GM23338 (cell line): ENCODE measurements at regions not wholly inside any gene's neighbourhood (a gene's known extent, or its start where the extent isn't known, plus 50 kb on each side); places are given as distances from the start of the nearest gene placed in this dataset.

Source experiments
- ATAC-seq: fragments of 200-7000 bp; cut with Tn5 transposase; 3 replicates; pipeline ENCODE4 v1.9.1; 2020
- DNase-seq: peaks from one replicate; pipeline ENCODE4 v3.0.0-alpha.2; 2015; ENCODE audit warnings: low spot score
- H2AFZ ChIP-seq: fragments of 200-600 bp; sonication (generic); 2 replicates; pipeline ENCODE4 v1.8.0; 2016; ENCODE audit warnings: antibody characterized with exemption, mild to moderate bottlenecking, moderate library complexity
- H3F3A ChIP-seq: fragments of 200-600 bp; sonication (generic); replicated peaks from 2 replicates; pipeline ENCODE4 v1.8.0; 2017; ENCODE audit warnings: antibody characterized with exemption, mixed run types, low read depth
- H3K27ac ChIP-seq: fragments of 200-600 bp; sonication (generic); 2 replicates; pipeline ENCODE4 v1.6.1; 2016; ENCODE audit warnings: low read depth
- H3K27me3 ChIP-seq: fragments of 200-600 bp; sonication (generic); 2 replicates; pipeline ENCODE4 v1.8.0; 2016; ENCODE audit warnings: mild to moderate bottlenecking, mixed run types, moderate library complexity; ENCODE audit not compliant: insufficient read depth
- H3K36me3 ChIP-seq: fragments of 200-600 bp; sonication (generic); 2 replicates; pipeline ENCODE4 v1.8.0; 2016; ENCODE audit warnings: mild to moderate bottlenecking; ENCODE audit not compliant: insufficient read depth
- H3K4me1 ChIP-seq: fragments of 200-600 bp; sonication (generic); 2 replicates; pipeline ENCODE4 v1.8.0; 2016; ENCODE audit warnings: mild to moderate bottlenecking, moderate library complexity; ENCODE audit not compliant: insufficient read depth
- H3K4me2 ChIP-seq: fragments of 200-600 bp; sonication (generic); 2 replicates; pipeline ENCODE4 v1.7.1; 2017; ENCODE audit warnings: mixed run types
- H3K4me3 ChIP-seq: fragments of 200-600 bp; sonication (generic); 2 replicates; pipeline ENCODE4 v1.6.1; 2016; ENCODE audit warnings: mixed run types
- H3K79me2 ChIP-seq: fragments of 200-600 bp; sonication (generic); replicated peaks from 2 replicates; pipeline ENCODE4 v1.8.0; 2017; ENCODE audit warnings: mild to moderate bottlenecking; ENCODE audit not compliant: insufficient read depth
- H3K9me2 ChIP-seq: fragments of 200-600 bp; sonication (generic); 2 replicates; pipeline ENCODE4 v1.8.0; 2017; ENCODE audit not compliant: insufficient read depth
- H4K20me1 ChIP-seq: fragments of 200-600 bp; sonication (generic); replicated peaks from 2 replicates; pipeline ENCODE4 v1.8.0; 2017; ENCODE audit warnings: mild to moderate bottlenecking; ENCODE audit not compliant: insufficient read depth
- H3K27ac Mint-ChIP-seq: 2 replicates; pipeline ENCODE4 v1.8.0; 2020; ENCODE audit warnings: inconsistent platforms, mild to moderate bottlenecking, moderate library complexity, mixed read lengths
- H3K27me3 Mint-ChIP-seq: 3 replicates; pipeline ENCODE4 v1.8.0; 2022; ENCODE audit warnings: low read depth, mild to moderate bottlenecking, moderate library complexity, mixed read lengths, inconsistent platforms; ENCODE audit not compliant: insufficient read depth, poor library complexity
- H3K36me3 Mint-ChIP-seq: 3 replicates; pipeline ENCODE4 v1.8.0; 2021; ENCODE audit warnings: low read depth, mild to moderate bottlenecking, inconsistent platforms, moderate library complexity, mixed read lengths
- H3K4me1 Mint-ChIP-seq: 3 replicates; pipeline ENCODE4 v1.8.0; 2020; ENCODE audit warnings: mild to moderate bottlenecking, inconsistent platforms, mixed read lengths
- H3K4me3 Mint-ChIP-seq: 3 replicates; pipeline ENCODE4 v1.8.0; 2021; ENCODE audit warnings: moderate library complexity, mild to moderate bottlenecking, inconsistent platforms, mixed read lengths
- H3K9me3 Mint-ChIP-seq: 3 replicates; pipeline ENCODE4 v1.8.0; 2020; ENCODE audit warnings: moderate library complexity, mild to moderate bottlenecking, inconsistent platforms, mixed read lengths
- CREB1 ChIP-seq: fragments of 250-450 bp; sonication (Bioruptor Pico); IDR thresholded peaks from 2 replicates; pipeline ENCODE4 v1.5.0; 2020; ENCODE audit warnings: low read depth, mild to moderate bottlenecking, moderate library complexity
- EZH2phosphoT487 ChIP-seq: fragments of 200-600 bp; sonication (generic); IDR thresholded peaks from one replicate; pipeline ENCODE4 v1.8.1; 2018; ENCODE audit warnings: antibody characterized with exemption; ENCODE audit not compliant: unreplicated experiment
- JUNB ChIP-seq: IDR thresholded peaks from one replicate; pipeline ENCODE4 v1.6.1; 2016; ENCODE audit warnings: antibody characterized with exemption; ENCODE audit not compliant: unreplicated experiment
- NANOG ChIP-seq: IDR thresholded peaks from 2 replicates; pipeline ENCODE4 v1.6.1; 2016; ENCODE audit warnings: antibody characterized with exemption, borderline replicate concordance
- POLR2AphosphoS5 ChIP-seq: IDR thresholded peaks from 2 replicates; pipeline ENCODE4 v1.6.1; 2016; ENCODE audit warnings: antibody characterized with exemption, low read depth
- ZNF331 ChIP-seq: fragments of 250-450 bp; sonication (Bioruptor Pico); IDR thresholded peaks from 2 replicates; pipeline ENCODE4 v1.5.0; 2020; ENCODE audit warnings: low read depth, mild to moderate bottlenecking, moderate library complexity
- TF ChIP-seq, protein P1 (sequence below), 2 experiments: fragments of 200-600 bp in 1 of 2; sonication (generic) in 1 of 2; conservative IDR thresholded peaks; 2 replicates each; pipeline versions ENCODE4 v1.5.1 to v1.6.1; 2016 to 2017; ENCODE audit warnings: antibody characterized with exemption in 2 of 2, low read depth in 2 of 2, mild to moderate bottlenecking in 2 of 2, moderate library complexity in 1 of 2
- TF ChIP-seq, protein P2 (sequence below): IDR thresholded peaks from one replicate; pipeline ENCODE4 v1.6.1; 2018; ENCODE audit warnings: antibody characterized with exemption; ENCODE audit not compliant: unreplicated experiment
- TF ChIP-seq, protein P3 (sequence below): IDR thresholded peaks from 2 replicates; pipeline ENCODE4 v1.6.1; 2016; ENCODE audit warnings: antibody characterized with exemption
- TF ChIP-seq, protein P4 (sequence below): fragments of 250-450 bp; sonication (Bioruptor Pico); IDR thresholded peaks from 2 replicates; pipeline ENCODE4 v1.5.0; 2020; ENCODE audit warnings: mild to moderate bottlenecking, moderate library complexity

DNA sequence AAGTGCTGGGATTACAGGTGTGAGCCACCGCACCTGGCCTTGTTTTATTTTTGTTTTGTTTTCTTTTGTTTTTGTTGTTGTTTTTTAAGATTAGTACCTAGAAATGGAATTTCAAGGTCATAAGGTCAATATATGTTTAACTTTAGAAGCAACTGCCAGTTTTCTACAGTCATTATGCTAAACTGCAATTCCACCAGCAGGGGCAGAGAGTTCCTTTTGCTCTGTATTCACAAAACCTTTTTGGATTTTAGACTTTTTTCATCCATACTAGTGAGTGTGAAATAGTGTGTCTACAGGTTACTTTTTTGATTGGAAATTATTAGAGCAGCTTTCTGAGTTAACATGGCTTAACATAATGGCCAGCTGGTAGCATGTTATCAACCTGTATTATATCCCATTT is 580.6 kb downstream of the TRIML1 start:
- Mint-ChIP-seq H3K4me1 (no peaks in the 10 kb centered on the region), H3K9me3 (peaks cover 25% of the 10 kb centered on the region), H3K27me3 (no peaks in the 10 kb centered on the region), H3K27ac (no peak overlapping the region), H3K36me3 (peaks cover 13% of the 10 kb centered on the region), H3K4me3 (no peak overlapping the region)
- Histone ChIP-seq H2AFZ (no peak overlapping the region), H3K36me3 (no peaks in the 10 kb centered on the region), H3K4me2 (no peak overlapping the region), H3K79me2 (no peaks in the 10 kb centered on the region), H4K20me1 (no peaks in the 10 kb centered on the region), H3K27ac (no peak overlapping the region), H3F3A (no peaks in the 10 kb centered on the region), H3K27me3 (no peaks in the 10 kb centered on the region), H3K9me2 (no peaks in the 10 kb centered on the region), H3K4me3 (no peak overlapping the region), H3K4me1 (no peaks in the 10 kb centered on the region)
- TF ChIP-seq EZH2phosphoT487 (no peak), ZNF331 (CRISPR knock-in tag) (no peak)
- TF ChIP-seq, protein P1, sequence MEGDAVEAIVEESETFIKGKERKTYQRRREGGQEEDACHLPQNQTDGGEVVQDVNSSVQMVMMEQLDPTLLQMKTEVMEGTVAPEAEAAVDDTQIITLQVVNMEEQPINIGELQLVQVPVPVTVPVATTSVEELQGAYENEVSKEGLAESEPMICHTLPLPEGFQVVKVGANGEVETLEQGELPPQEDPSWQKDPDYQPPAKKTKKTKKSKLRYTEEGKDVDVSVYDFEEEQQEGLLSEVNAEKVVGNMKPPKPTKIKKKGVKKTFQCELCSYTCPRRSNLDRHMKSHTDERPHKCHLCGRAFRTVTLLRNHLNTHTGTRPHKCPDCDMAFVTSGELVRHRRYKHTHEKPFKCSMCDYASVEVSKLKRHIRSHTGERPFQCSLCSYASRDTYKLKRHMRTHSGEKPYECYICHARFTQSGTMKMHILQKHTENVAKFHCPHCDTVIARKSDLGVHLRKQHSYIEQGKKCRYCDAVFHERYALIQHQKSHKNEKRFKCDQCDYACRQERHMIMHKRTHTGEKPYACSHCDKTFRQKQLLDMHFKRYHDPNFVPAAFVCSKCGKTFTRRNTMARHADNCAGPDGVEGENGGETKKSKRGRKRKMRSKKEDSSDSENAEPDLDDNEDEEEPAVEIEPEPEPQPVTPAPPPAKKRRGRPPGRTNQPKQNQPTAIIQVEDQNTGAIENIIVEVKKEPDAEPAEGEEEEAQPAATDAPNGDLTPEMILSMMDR (conservative IDR thresholded peaks at IDR 0.05; ENCODE audit: low read depth in 2 of 2), result peak in 1 of 2 experiments; percentile 46; a peak in 2 of 4 replicates
- TF ChIP-seq, protein P2, sequence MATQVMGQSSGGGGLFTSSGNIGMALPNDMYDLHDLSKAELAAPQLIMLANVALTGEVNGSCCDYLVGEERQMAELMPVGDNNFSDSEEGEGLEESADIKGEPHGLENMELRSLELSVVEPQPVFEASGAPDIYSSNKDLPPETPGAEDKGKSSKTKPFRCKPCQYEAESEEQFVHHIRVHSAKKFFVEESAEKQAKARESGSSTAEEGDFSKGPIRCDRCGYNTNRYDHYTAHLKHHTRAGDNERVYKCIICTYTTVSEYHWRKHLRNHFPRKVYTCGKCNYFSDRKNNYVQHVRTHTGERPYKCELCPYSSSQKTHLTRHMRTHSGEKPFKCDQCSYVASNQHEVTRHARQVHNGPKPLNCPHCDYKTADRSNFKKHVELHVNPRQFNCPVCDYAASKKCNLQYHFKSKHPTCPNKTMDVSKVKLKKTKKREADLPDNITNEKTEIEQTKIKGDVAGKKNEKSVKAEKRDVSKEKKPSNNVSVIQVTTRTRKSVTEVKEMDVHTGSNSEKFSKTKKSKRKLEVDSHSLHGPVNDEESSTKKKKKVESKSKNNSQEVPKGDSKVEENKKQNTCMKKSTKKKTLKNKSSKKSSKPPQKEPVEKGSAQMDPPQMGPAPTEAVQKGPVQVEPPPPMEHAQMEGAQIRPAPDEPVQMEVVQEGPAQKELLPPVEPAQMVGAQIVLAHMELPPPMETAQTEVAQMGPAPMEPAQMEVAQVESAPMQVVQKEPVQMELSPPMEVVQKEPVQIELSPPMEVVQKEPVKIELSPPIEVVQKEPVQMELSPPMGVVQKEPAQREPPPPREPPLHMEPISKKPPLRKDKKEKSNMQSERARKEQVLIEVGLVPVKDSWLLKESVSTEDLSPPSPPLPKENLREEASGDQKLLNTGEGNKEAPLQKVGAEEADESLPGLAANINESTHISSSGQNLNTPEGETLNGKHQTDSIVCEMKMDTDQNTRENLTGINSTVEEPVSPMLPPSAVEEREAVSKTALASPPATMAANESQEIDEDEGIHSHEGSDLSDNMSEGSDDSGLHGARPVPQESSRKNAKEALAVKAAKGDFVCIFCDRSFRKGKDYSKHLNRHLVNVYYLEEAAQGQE, result no peak
- TF ChIP-seq, protein P3, sequence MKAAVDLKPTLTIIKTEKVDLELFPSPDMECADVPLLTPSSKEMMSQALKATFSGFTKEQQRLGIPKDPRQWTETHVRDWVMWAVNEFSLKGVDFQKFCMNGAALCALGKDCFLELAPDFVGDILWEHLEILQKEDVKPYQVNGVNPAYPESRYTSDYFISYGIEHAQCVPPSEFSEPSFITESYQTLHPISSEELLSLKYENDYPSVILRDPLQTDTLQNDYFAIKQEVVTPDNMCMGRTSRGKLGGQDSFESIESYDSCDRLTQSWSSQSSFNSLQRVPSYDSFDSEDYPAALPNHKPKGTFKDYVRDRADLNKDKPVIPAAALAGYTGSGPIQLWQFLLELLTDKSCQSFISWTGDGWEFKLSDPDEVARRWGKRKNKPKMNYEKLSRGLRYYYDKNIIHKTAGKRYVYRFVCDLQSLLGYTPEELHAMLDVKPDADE, result no peak
- DNase-seq, result peak; percentile 7
- no peak for ATAC-seq

DNA sequence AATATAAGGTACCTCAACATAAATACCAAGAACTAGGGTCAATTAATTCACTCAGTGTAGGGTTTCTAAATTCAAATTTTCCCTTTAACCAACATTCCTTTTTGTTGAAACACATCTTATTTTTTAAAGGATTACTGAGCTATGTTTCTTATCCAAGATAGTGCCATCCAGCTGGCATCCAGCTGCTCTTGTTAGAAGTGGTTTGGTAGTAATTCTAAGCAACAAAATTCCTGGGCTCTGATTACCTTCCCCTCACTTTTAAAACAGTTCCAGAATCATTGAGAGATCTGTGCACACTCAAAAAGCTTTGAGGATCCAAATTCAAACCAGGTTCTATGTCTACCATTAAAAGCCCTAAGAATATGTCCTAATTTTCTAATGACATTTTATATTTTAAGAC is 583.7 kb downstream of the TRIML1 start:
- ATAC-seq, result no peak
- Mint-ChIP-seq H3K27ac (no peak overlapping the region), H3K4me1 (no peaks in the 10 kb centered on the region), H3K27me3 (no peaks in the 10 kb centered on the region), H3K36me3 (peaks cover 13% of the 10 kb centered on the region), H3K9me3 (peaks cover 25% of the 10 kb centered on the region), H3K4me3 (no peak overlapping the region)
- no peaks in the 10 kb centered on the region for H3K36me3 ChIP-seq
- H3K27ac ChIP-seq, result no peak overlapping the region
- no peak overlapping the region for H3K4me3 ChIP-seq
- no peaks in the 10 kb centered on the region for H3K4me1 ChIP-seq
- H3K4me2 ChIP-seq, result no peak overlapping the region
- H3K9me2 ChIP-seq, result no peaks in the 10 kb centered on the region
- H3K27me3 ChIP-seq, result no peaks in the 10 kb centered on the region
- no peaks in the 10 kb centered on the region for H3F3A ChIP-seq
- H2AFZ ChIP-seq, result no peak overlapping the region
- no peaks in the 10 kb centered on the region for H4K20me1 ChIP-seq
- no peak for DNase-seq
- no peaks in the 10 kb centered on the region for H3K79me2 ChIP-seq
- TF ChIP-seq, protein P4, sequence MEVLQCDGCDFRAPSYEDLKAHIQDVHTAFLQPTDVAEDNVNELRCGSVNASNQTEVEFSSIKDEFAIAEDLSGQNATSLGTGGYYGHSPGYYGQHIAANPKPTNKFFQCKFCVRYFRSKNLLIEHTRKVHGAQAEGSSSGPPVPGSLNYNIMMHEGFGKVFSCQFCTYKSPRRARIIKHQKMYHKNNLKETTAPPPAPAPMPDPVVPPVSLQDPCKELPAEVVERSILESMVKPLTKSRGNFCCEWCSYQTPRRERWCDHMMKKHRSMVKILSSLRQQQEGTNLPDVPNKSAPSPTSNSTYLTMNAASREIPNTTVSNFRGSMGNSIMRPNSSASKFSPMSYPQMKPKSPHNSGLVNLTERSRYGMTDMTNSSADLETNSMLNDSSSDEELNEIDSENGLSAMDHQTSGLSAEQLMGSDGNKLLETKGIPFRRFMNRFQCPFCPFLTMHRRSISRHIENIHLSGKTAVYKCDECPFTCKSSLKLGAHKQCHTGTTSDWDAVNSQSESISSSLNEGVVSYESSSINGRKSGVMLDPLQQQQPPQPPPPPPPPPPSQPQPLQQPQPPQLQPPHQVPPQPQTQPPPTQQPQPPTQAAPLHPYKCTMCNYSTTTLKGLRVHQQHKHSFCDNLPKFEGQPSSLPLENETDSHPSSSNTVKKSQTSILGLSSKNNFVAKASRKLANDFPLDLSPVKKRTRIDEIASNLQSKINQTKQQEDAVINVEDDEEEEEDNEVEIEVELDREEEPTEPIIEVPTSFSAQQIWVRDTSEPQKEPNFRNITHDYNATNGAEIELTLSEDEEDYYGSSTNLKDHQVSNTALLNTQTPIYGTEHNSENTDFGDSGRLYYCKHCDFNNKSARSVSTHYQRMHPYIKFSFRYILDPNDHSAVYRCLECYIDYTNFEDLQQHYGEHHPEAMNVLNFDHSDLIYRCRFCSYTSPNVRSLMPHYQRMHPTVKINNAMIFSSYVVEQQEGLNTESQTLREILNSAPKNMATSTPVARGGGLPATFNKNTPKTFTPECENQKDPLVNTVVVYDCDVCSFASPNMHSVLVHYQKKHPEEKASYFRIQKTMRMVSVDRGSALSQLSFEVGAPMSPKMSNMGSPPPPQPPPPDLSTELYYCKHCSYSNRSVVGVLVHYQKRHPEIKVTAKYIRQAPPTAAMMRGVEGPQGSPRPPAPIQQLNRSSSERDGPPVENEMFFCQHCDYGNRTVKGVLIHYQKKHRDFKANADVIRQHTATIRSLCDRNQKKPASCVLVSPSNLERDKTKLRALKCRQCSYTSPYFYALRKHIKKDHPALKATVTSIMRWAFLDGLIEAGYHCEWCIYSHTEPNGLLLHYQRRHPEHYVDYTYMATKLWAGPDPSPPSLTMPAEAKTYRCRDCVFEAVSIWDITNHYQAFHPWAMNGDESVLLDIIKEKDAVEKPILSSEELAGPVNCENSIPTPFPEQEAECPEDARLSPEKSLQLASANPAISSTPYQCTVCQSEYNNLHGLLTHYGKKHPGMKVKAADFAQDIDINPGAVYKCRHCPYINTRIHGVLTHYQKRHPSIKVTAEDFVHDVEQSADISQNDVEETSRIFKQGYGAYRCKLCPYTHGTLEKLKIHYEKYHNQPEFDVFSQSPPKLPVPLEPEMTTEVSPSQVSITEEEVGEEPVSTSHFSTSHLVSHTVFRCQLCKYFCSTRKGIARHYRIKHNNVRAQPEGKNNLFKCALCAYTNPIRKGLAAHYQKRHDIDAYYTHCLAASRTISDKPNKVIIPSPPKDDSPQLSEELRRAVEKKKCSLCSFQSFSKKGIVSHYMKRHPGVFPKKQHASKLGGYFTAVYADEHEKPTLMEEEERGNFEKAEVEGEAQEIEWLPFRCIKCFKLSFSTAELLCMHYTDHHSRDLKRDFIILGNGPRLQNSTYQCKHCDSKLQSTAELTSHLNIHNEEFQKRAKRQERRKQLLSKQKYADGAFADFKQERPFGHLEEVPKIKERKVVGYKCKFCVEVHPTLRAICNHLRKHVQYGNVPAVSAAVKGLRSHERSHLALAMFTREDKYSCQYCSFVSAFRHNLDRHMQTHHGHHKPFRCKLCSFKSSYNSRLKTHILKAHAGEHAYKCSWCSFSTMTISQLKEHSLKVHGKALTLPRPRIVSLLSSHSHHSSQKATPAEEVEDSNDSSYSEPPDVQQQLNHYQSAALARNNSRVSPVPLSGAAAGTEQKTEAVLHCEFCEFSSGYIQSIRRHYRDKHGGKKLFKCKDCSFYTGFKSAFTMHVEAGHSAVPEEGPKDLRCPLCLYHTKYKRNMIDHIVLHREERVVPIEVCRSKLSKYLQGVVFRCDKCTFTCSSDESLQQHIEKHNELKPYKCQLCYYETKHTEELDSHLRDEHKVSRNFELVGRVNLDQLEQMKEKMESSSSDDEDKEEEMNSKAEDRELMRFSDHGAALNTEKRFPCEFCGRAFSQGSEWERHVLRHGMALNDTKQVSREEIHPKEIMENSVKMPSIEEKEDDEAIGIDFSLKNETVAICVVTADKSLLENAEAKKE (CRISPR knock-in tag), result no peak
- no peak for TF ChIP-seq CREB1 (CRISPR knock-in tag)
- no peak for TF ChIP-seq ZNF331 (CRISPR knock-in tag)
- no peak for TF ChIP-seq JUNB
- no peak for TF ChIP-seq NANOG
- TF ChIP-seq POLR2AphosphoS5, result no peak
- TF ChIP-seq EZH2phosphoT487, result no peak
